ENCODE measurements at regions not wholly inside any gene's neighbourhood (a gene's known extent, or its start where the extent isn't known, plus 50 kb on each side); places are given as distances from the start of the nearest gene placed in this dataset.

- Histone ChIP-seq H3K4me3 (ENCODE audit: low read length in 3 of 3) (no peak overlapping the region), H3K27me3 (ENCODE audit: control insufficient read depth, insufficient read depth, low read length) (no peaks in the 10 kb centered on the region), H3K27ac (ENCODE audit: low read depth in 2 of 2, low read length in 2 of 2) (no peak overlapping the region), H3K9ac (ENCODE audit: low read length in 3 of 3) (no peak overlapping the region), H3K4me1 (ENCODE audit: control insufficient read depth in 2 of 3, insufficient read depth in 2 of 3, low read depth in 1 of 3, low read length in 3 of 3) (no peaks in the 10 kb centered on the region), H3K9me3 (ENCODE audit: control insufficient read depth in 2 of 3, insufficient read depth in 1 of 3, low read length in 3 of 3) (no peaks in the 10 kb centered on the region), H3K36me3 (ENCODE audit: control insufficient read depth in 2 of 3, insufficient read depth in 3 of 3, low read length in 3 of 3) (peaks cover 0 to 2% (median 0%) of the 10 kb centered on the region in 3 donors)
- TF ChIP-seq CTCF (IDR thresholded peaks at IDR 0.05; ENCODE audit: borderline replicate concordance, extremely low read depth, insufficient read depth): no peak
- no peak for DNase-seq
- FAIRE-seq: no peak
- intact Hi-C loops (cut with DNase I): no loop called here
Measured at GRCh38 chrY:7308816-7309215, 397.3 kb upstream of the AMELY start.

- H3K27ac ChIP-seq (ENCODE audit: low read depth in 2 of 2, low read length in 2 of 2): no peak overlapping the region
- DNase-seq: no peak
- no peaks in the 10 kb centered on the region for H3K9me3 ChIP-seq (ENCODE audit: control insufficient read depth in 2 of 3, insufficient read depth in 1 of 3, low read length in 3 of 3)
- no peak for TF ChIP-seq CTCF (IDR thresholded peaks at IDR 0.05; ENCODE audit: borderline replicate concordance, extremely low read depth, insufficient read depth)
- H3K9ac ChIP-seq (ENCODE audit: low read length in 3 of 3): no peak overlapping the region
- H3K36me3 ChIP-seq (ENCODE audit: control insufficient read depth in 2 of 3, insufficient read depth in 3 of 3, low read length in 3 of 3): peaks cover 0 to 2% (median 0%) of the 10 kb centered on the region in 3 donors
- intact Hi-C loops (cut with DNase I): no loop called here
- no peak for FAIRE-seq
- no peak overlapping the region for H3K4me3 ChIP-seq (ENCODE audit: low read length in 3 of 3)
- no peaks in the 10 kb centered on the region for H3K27me3 ChIP-seq (ENCODE audit: control insufficient read depth, insufficient read depth, low read length)
- H3K4me1 ChIP-seq (ENCODE audit: control insufficient read depth in 2 of 3, insufficient read depth in 2 of 3, low read depth in 1 of 3, low read length in 3 of 3): no peaks in the 10 kb centered on the region
Measured at GRCh38 chrY:7302306-7302705, 390.8 kb upstream of the AMELY start.

- no peak for TF ChIP-seq CTCF (IDR thresholded peaks at IDR 0.05; ENCODE audit: borderline replicate concordance, extremely low read depth, insufficient read depth)
- intact Hi-C loops (cut with DNase I): no loop called here
Measured at GRCh38 chrY:7299960-7300359, 388.4 kb upstream of the AMELY start.

GRCh38 chrY:7292113-7292512 lies 380.6 kb upstream of the AMELY start:
- DNase-seq (no peak), FAIRE-seq (no peak)
- H3K4me3 ChIP-seq (ENCODE audit: low read length in 3 of 3): no peak overlapping the region
- H3K9ac ChIP-seq (ENCODE audit: low read length in 3 of 3): no peak overlapping the region
- H3K27ac ChIP-seq (ENCODE audit: low read depth in 2 of 2, low read length in 2 of 2): no peak overlapping the region
- intact Hi-C loops (cut with DNase I): no loop called here
- no peaks in the 10 kb centered on the region for H3K4me1 ChIP-seq (ENCODE audit: control insufficient read depth in 2 of 3, insufficient read depth in 2 of 3, low read depth in 1 of 3, low read length in 3 of 3)
- H3K9me3 ChIP-seq (ENCODE audit: control insufficient read depth in 2 of 3, insufficient read depth in 1 of 3, low read length in 3 of 3): no peaks in the 10 kb centered on the region
- H3K36me3 ChIP-seq (ENCODE audit: control insufficient read depth in 2 of 3, insufficient read depth in 3 of 3, low read length in 3 of 3): no peaks in the 10 kb centered on the region
- no peaks in the 10 kb centered on the region for H3K27me3 ChIP-seq (ENCODE audit: control insufficient read depth, insufficient read depth, low read length)
- no peak for TF ChIP-seq CTCF (IDR thresholded peaks at IDR 0.05; ENCODE audit: borderline replicate concordance, extremely low read depth, insufficient read depth)

More at GRCh38 chrY:7299960-7300359, 388.4 kb upstream of the AMELY start:
- Histone ChIP-seq H3K9ac (ENCODE audit: low read length in 3 of 3) (no peak overlapping the region), H3K9me3 (ENCODE audit: control insufficient read depth in 2 of 3, insufficient read depth in 1 of 3, low read length in 3 of 3) (no peaks in the 10 kb centered on the region), H3K27ac (ENCODE audit: low read depth in 2 of 2, low read length in 2 of 2) (no peak overlapping the region), H3K4me1 (ENCODE audit: control insufficient read depth in 2 of 3, insufficient read depth in 2 of 3, low read depth in 1 of 3, low read length in 3 of 3) (no peaks in the 10 kb centered on the region), H3K4me3 (ENCODE audit: low read length in 3 of 3) (no peak overlapping the region), H3K27me3 (ENCODE audit: control insufficient read depth, insufficient read depth, low read length) (no peaks in the 10 kb centered on the region), H3K36me3 (ENCODE audit: control insufficient read depth in 2 of 3, insufficient read depth in 3 of 3, low read length in 3 of 3) (no peaks in the 10 kb centered on the region)
- DNase-seq: no peak
- FAIRE-seq: no peak

Measured in kidney (tissue), 13 donors.